ENCODE measurements at regions not wholly inside any gene's neighbourhood (a gene's known extent, or its start where the extent isn't known, plus 50 kb on each side); places are given as distances from the start of the nearest gene placed in this dataset.

GRCh38 chr10:47143473-47143872, 156.5 kb upstream of the GDF10 start:
- no peak for DNase-seq (ENCODE audit: low read depth in 2 of 2)

DNA sequence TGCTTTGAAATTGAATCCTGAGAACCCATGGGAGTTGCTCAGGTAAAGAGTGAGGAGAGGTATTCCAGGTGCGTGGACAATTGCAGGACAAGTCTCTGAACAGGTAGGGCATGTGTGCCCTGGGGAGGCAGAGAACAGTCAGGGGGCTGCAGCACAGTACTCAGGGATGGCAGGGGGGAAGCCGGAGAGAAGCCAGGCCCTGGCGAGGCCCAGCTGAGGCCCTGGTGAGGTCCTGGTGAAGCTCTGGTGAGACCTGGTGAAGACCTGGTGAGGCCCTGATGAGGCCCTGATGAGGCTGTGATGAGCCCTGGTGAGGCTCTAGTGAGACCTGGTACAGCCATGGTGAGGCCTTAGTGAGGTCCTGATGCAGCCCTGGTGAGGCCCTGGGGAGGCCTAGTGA, 155.5 kb upstream of the GDF10 start:
- no peak for DNase-seq (ENCODE audit: low read depth in 2 of 2)

GRCh38 chr10:47145290-47145934, 154.6 kb upstream of the GDF10 start:
- DNase-seq (ENCODE audit: low read depth in 2 of 2) = no peak

- DNase-seq (ENCODE audit: low read depth in 2 of 2) = no peak
Measured at GRCh38 chr10:47146572-47146971, 153.4 kb upstream of the GDF10 start.

- no peak for DNase-seq (ENCODE audit: low read depth in 2 of 2)
Measured at GRCh38 chr10:47147186-47147585, 152.8 kb upstream of the GDF10 start.

DNA sequence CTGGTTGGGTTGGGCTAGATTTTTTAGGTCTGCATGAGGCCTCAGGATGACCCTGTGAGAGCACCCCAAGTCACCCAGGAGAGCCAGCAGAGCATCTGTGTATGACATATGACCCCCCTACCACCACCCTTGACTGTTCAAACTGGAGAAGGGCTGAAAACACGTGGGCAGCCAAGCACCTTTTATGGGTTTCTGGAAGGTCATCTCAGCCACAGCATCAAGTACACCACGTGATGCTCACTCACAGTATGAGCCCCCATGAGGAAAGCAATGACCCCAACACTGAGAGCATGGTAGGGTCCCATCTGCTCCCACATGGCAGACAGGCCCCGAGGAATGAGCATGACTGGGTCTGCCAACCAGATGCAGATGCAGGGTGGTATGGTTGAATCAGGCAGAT, 149.4 kb upstream of the GDF10 start:
- DNase-seq (ENCODE audit: low read depth in 2 of 2) = no peak

- DNase-seq (ENCODE audit: low read depth in 2 of 2) = no peak
Measured at GRCh38 chr10:47151920-47152319, 148.1 kb upstream of the GDF10 start.

- no peak for DNase-seq (ENCODE audit: low read depth in 2 of 2)
Measured at GRCh38 chr10:47152861-47153349, 147.1 kb upstream of the GDF10 start.

DNA sequence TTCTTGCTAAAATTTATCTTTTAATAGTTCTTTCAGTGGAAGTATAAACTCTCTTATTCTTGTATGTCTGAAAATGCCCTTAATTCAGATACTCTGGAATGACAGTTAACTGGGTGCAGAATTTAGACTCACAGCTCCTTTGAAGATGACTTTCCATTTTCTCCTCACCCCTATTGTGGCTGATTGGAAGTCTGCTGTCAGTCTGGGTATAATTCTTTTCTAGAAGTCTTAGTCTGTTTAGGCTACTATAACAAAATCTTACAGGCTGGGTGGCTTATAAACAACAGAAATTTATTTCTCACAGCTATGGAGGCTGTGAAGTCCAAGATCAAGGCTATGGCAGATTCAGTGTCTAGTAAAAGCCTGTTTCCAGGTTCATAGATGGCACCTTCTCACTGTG, 145.2 kb upstream of the GDF10 start:
- DNase-seq (ENCODE audit: low read depth in 2 of 2) = no peak

DNA sequence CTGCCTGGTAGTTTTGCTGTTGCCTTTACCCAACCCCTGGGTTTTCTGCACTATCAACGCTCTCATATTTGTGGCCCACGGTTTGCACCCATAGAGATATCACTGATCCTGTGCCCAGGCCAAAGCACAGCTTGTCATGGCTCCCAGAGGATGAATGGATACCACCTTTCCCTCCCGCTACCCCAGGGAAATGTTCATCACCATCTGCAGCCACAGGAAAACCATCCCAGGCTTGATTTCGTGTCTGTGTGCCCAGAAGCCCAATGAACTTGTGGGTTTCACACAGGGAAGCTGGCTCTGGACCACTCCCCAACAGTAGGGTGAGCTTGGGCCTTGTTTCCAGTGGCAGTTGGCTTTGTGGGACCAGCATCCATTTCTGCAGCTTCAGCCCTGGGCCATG, 143.1 kb upstream of the GDF10 start:
- DNase-seq (ENCODE audit: low read depth in 2 of 2) = no peak

GRCh38 chr10:47158116-47159071, 141.6 kb upstream of the GDF10 start:
- no peak for DNase-seq (ENCODE audit: low read depth in 2 of 2)

DNA sequence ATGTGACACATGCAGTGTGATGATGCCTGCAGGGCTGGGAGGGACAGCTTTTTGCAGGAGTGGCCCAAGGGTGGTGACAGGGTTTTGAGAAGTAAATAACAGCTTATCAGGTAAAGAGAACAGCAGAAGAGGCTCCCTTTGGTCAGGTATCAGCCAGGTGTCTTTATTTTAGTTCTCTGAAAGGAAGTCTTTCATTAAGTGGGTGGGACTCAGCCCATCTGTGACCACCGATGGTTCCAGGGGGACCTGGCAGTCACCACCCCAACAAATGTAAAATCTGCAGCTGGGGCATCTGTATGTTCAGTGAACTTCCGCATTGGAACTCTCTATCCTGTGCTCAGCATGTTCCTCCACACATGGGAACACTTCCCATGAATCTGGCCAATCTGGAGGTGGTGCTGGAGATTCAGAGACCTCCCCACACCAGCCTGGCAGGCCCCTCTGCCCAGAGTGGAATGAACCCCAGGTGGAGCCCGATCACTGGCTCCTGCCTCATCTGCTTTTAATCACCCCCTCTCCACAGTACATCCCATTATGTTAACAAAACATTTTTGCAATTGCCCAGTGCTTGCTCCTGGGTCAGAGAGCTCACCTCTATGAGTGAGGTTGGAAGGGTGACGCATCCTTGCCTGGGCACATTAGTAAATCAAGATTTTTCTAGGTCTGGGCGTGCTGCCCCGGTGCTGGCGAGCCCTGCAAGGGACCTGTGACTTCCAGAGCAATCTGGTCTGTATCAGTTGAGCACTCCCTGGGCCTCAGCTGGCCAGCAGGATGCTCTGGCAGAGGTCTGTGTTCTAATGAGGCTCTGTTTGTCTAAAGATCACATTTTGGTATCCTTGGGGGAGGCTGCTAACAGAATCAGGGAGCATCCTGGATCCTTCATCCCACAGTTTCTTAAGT, 140.4 kb upstream of the GDF10 start:
- DNase-seq (ENCODE audit: low read depth in 2 of 2) = no peak

DNA sequence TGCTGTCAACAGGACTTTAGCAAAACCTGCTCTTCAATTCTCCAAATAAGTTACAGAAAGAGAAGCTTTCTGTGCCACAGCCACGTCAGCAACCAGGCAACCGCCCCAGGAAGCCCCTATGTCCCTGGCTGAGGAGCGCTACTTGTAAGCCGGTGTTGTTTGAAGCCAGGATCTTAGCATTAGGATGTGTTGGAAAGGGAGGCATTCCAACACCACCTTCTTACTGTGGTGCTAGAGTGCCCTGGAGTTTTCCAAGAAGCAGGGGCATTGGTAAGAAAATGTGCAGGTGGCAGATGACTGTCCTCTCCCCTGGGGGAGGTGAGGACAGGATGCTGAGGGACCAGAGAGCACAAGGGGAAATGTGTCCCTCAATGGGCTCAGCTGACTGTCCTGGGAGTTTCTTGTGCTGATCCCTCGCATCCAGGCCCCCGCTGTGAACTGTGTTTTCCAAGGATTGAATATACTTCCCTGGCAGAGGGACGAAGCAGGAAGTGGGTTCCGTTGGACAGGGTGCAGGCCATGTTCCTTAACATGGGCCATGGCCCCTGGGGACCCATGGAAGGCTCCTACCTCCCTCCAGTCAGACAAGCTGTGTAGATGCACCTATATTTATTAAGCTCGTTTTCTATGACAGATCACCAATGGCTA, 139.6 kb upstream of the GDF10 start:
- DNase-seq (ENCODE audit: low read depth in 2 of 2) = no peak

GRCh38 chr10:47160967-47161366, 139.0 kb upstream of the GDF10 start:
- no peak for DNase-seq (ENCODE audit: low read depth in 2 of 2)

DNA sequence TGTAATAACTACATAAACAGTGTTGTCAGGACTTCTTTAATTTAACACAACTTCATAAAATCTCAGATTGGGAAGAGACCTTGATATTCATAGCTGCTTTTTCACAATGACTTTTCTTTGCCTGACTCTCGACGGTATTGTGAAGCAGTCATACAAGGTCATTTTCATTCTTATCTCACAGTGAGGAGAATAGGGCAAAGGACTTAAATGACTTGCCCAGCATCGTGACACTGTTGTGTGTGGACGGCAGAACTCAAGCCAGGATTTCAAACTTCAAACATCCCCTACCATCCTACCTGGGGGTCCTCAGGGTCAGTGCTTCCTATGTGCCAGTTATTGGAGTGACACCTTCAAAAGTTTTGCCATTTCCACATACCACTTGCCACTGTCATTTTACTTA, 138.5 kb upstream of the GDF10 start:
- DNase-seq (ENCODE audit: low read depth in 2 of 2) = no peak

DNA sequence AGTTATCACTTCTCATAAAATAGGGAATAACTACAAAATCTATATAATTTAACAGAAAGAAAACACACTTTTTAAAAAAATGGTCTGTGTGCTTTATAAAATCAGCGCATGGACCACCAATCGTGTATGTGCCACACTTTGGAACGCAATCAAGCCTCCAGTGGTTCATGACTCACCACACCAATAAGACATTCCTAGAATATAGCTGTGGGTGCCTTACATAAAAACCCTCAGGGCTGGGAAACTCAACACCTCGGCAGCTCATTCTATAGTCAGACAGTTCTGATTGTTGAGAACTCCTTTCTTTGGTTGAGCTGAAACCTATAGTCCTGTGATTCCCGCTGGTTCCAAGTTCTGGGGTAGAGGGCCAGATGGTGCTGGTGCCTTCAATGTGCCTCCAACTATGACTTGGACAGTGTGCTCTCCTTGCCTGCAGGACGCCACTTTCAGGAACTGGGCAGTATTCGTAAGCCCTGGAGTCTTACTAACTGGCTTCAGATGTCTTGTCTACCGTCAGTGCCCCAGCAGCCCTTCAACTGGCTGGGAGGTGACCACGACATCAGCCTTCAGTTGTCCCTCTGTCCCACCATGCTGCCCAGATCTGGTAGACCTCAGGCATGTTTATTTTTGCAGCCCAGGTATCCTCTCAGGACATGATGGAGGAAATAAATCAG, 135.7 kb upstream of the GDF10 start:
- no peak for DNase-seq (ENCODE audit: low read depth in 2 of 2)

DNA sequence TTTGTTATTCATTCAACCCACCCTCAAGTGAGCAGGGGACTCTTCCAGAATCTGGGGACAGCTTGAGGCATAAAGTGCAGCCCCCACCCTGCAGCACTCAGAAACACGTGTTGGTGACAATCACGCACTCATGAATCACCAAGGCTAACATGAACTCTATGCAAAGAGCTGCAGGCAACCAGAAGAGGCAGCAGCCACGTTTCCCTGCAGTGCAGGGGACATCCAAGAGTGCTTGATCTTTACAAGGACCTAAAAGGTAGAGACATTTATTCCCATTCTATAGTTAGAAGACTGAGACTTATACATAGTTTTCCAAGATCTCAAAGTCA, 135.2 kb upstream of the GDF10 start:
- DNase-seq (ENCODE audit: low read depth in 2 of 2) = no peak

DNA sequence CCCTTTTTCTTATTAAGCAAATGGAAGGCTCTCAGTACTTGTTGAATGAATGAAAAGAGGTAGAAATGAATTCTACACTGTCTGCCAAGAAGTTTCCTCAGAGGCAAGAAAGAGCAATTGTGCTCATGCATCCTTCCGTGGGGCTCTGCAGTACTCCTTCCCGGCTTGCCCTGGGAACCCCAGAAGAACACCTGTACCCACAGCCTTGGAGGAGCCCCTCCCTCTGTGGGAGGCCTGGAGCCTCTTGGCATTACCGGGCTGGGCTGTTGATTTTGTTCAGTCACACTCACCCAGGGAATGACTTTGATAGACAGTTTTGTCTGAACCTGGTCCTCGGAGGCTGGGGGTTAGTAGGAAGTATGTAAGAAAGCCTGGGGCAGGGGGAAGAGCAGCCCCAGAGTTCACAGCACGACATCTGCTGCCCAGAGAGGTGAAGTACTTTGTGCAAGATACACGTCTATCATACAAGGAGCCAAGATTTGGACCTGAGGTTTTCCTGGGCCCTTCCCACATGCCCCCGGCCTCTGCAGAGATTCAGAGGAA, 134.8 kb upstream of the GDF10 start:
- DNase-seq (ENCODE audit: low read depth in 2 of 2) = no peak

- peak in 1 of 2 experiments; percentile 4 for DNase-seq (ENCODE audit: low read depth in 2 of 2)
Measured at GRCh38 chr10:47165711-47166404, 134.1 kb upstream of the GDF10 start.

GRCh38 chr10:47166405-47166777, 133.6 kb upstream of the GDF10 start:
- no peak for DNase-seq (ENCODE audit: low read depth in 2 of 2)
